ENCODE measurements at regions not wholly inside any gene's neighbourhood (a gene's known extent, or its start where the extent isn't known, plus 50 kb on each side); places are given as distances from the start of the nearest gene placed in this dataset.
A peak's percentile ranks its signal among the peaks of the same experiment; 100 is the strongest.

- no peak for DNase-seq
- 42% methylated on average over 2 of the region's 2 CpGs for WGBS (ENCODE audit: low lambda C conversion rate)
- no peak overlapping the region for H3K9ac ChIP-seq
- no peaks in the 10 kb centered on the region for H3K9me3 ChIP-seq
- H3F3A ChIP-seq (replicated peaks; ENCODE audit: insufficient read depth) = no peaks in the 10 kb centered on the region
- H3K36me3 ChIP-seq (replicated peaks in 1 of 2; ENCODE audit: control insufficient read depth in 1 of 2, insufficient read depth in 2 of 2, low read length in 1 of 2) = no peaks in the 10 kb centered on the region
- no peak overlapping the region for H3K4me3 ChIP-seq (ENCODE audit: low read depth in 2 of 2, low read length in 1 of 2)
- H2AFZ ChIP-seq (ENCODE audit: low read depth) = peak overlapping the region; percentile 14; the same call in 1 of the 2 replicates
- no peaks in the 10 kb centered on the region for H3K4me1 ChIP-seq (ENCODE audit: control insufficient read depth in 1 of 2, insufficient read depth in 2 of 2, low read depth in 1 of 2, low read length in 1 of 2)
- CTCF ChIA-PET = interaction anchor here (1.2 to 1.3 kb wide), 2 partner anchors 9 to 15 kb away, joined by 3 read pairs; no protein-coding TSS in a partner anchor
- POLR2A ChIA-PET = no interaction called here
- H4K20me1 ChIP-seq (ENCODE audit: insufficient read depth) = no peaks in the 10 kb centered on the region
- no peaks in the 10 kb centered on the region for H3K27me3 ChIP-seq (ENCODE audit: insufficient read depth)
- no peaks in the 10 kb centered on the region for H3K79me2 ChIP-seq (ENCODE audit: insufficient read depth)
- no peaks in the 10 kb centered on the region for H3K9me2 ChIP-seq
- no peak overlapping the region for H3K27ac ChIP-seq (ENCODE audit: low read depth in 2 of 2, low read length in 1 of 2)
- TF ChIP-seq ZBTB33 (IDR thresholded peaks at IDR 0.05; ENCODE audit: borderline replicate concordance, low read depth) (no peak), EZH2phosphoT487 (IDR thresholded peaks at IDR 0.05; ENCODE audit: borderline replicate concordance, low read depth) (no peak), MEF2A (IDR thresholded peaks at IDR 0.05; ENCODE audit: borderline replicate concordance, low read depth) (no peak), CHD2 (IDR thresholded peaks at IDR 0.05; ENCODE audit: low read length, partially characterized antibody) (no peak), MXI1 (IDR thresholded peaks at IDR 0.05; ENCODE audit: low read depth, low read length) (no peak), MAX (IDR thresholded peaks at IDR 0.05; ENCODE audit: low read depth) (no peak), TAF1 (IDR thresholded peaks at IDR 0.05; ENCODE audit: borderline replicate concordance, low read depth, low read length) (no peak), SMC3 (IDR thresholded peaks at IDR 0.05; ENCODE audit: low read depth, low read length) (no peak), FOXM1 (IDR thresholded peaks at IDR 0.05; ENCODE audit: low read depth) (no peak), ELF1 (IDR thresholded peaks at IDR 0.05) (no peak), PBX3 (IDR thresholded peaks at IDR 0.05) (no peak), SIN3A (IDR thresholded peaks at IDR 0.05; ENCODE audit: borderline replicate concordance, low read depth, low read length) (no peak), EP300 (IDR thresholded peaks at IDR 0.05; ENCODE audit: borderline replicate concordance in 1 of 2, low read depth in 1 of 2, low read length in 1 of 2) (no peak), NFIC (IDR thresholded peaks at IDR 0.05; ENCODE audit: borderline replicate concordance) (no peak), RAD21 (IDR thresholded peaks at IDR 0.05; ENCODE audit: low read length) (no peak), FOSL2 (IDR thresholded peaks at IDR 0.05; ENCODE audit: borderline replicate concordance, low read depth) (no peak)
- H3K4me2 ChIP-seq = no peak overlapping the region
These were observed 569.6 kb upstream of the ROBO2 start for GRCh38 chr3:76470285-76470684.

GRCh38 chr3:76474632-76475031 is 565.3 kb upstream of the ROBO2 start:
- 63% methylated on average over 9 of the region's 9 CpGs for WGBS (ENCODE audit: low lambda C conversion rate)
- DNase-seq = no peak
- TF ChIP-seq SMC3 (IDR thresholded peaks at IDR 0.05; ENCODE audit: low read depth, low read length) (no peak), ELF1 (IDR thresholded peaks at IDR 0.05) (no peak), RCOR1 (IDR thresholded peaks at IDR 0.05; ENCODE audit: low read length) (no peak)
- Histone ChIP-seq H3K9me2 (no peaks in the 10 kb centered on the region), H4K20me1 (ENCODE audit: insufficient read depth) (no peaks in the 10 kb centered on the region), H3F3A (replicated peaks; ENCODE audit: insufficient read depth) (no peaks in the 10 kb centered on the region), H3K9ac (no peak overlapping the region), H3K27ac (ENCODE audit: low read depth in 2 of 2, low read length in 1 of 2) (no peak overlapping the region), H3K79me2 (ENCODE audit: insufficient read depth) (no peaks in the 10 kb centered on the region), H3K4me2 (no peak overlapping the region), H3K4me1 (ENCODE audit: control insufficient read depth in 1 of 2, insufficient read depth in 2 of 2, low read depth in 1 of 2, low read length in 1 of 2) (no peaks in the 10 kb centered on the region), H3K27me3 (ENCODE audit: insufficient read depth) (no peaks in the 10 kb centered on the region), H3K36me3 (replicated peaks in 1 of 2; ENCODE audit: control insufficient read depth in 1 of 2, insufficient read depth in 2 of 2, low read length in 1 of 2) (no peaks in the 10 kb centered on the region), H2AFZ (ENCODE audit: low read depth) (no peak overlapping the region), H3K4me3 (ENCODE audit: low read depth in 2 of 2, low read length in 1 of 2) (no peak overlapping the region), H3K9me3 (no peaks in the 10 kb centered on the region)
- ChIA-PET POLR2A (no interaction called here), CTCF (no interaction called here)
